Pancreas (tissue), 10 donors: ENCODE measurements at regions not wholly inside any gene's neighbourhood (a gene's known extent, or its start where the extent isn't known, plus 50 kb on each side); places are given as distances from the start of the nearest gene placed in this dataset.

Source experiments
- ATAC-seq, 4 donors: fragments of 200-7000 bp; cut with Tn5 transposase; one replicate each; pipeline versions ENCODE4 v1.8.0 to v1.9.1; 2020; ENCODE audit warnings: mild to moderate bottlenecking in 4 of 4, moderate library complexity in 4 of 4
- DNase-seq, 6 donors: peaks; one replicate each; pipeline ENCODE4 v3.0.0-alpha.2; 2020
- FAIRE-seq: peaks from 2 replicates; lab custom pipeline; 2012; peaks lifted over from hg19 to GRCh38; lab: Jason Lieb, UNC
- H3K27ac ChIP-seq, 4 donors: fragments of 200-600 bp; sonication (generic); 1 replicate in 3 of 4; 2 replicates in 1 of 4; pipeline versions ENCODE4 v1.5.0 to v1.8.0; 2020
- H3K27me3 ChIP-seq, 4 donors: fragments of 200-600 bp; one replicate each; pipeline ENCODE4 v1.8.0; 2021
- H3K36me3 ChIP-seq, 3 donors: fragments of 200-600 bp; sonication (generic) in 1 of 3; one replicate each; pipeline versions ENCODE4 v1.5.0 to v1.8.0; 2020 to 2021
- H3K4me1 ChIP-seq, 3 donors: fragments of 200-600 bp; one replicate each; pipeline ENCODE4 v1.8.0; 2021
- H3K4me3 ChIP-seq, 4 donors: fragments of 200-600 bp; sonication (generic) in 2 of 4; one replicate each; pipeline versions ENCODE4 v1.5.0 to v1.8.0; 2020 to 2021
- H3K9me3 ChIP-seq, 4 donors: fragments of 200-600 bp; one replicate each; pipeline ENCODE4 v1.8.0; 2021
- CTCF ChIP-seq, 4 donors: fragments of 200-600 bp; sonication (generic) in 3 of 4; IDR thresholded peaks; one replicate each; pipeline versions ENCODE4 v1.5.0 to v1.8.0; 2021; ENCODE audit warnings: antibody characterized with exemption in 4 of 4
- WGBS, 2 donors: extraction: QIAGEN DNeasy Blood & Tissue Kit; methylation state at CpG; one replicate each; pipeline ENCODE4 v1.1.7; 2013; 5-methylcytosine and 5-hydroxymethylcytosine counted together
- intact Hi-C, 3 donors: fragments of 100-400 bp; cut with DNase I; formaldehyde crosslinking; loops; one replicate each; pipeline versions ENCODE4 v1.11.1 to v1.14.2; 2022
- donor health status: healthy with polysubstance abuse.
- donor health status: DM: no; HTN: no; CAD: no; lungs with moderate emphysema.
- donor health status: DM: no; HTN: no; CAD: no.
- donor health status: control.
- donor health status: control.
- donor health status: Bipolar disorder and iron deficiency.
- donor health status: DM: yes; HTN: yes; CAD: no.
- donor health status: DM: no; HTN: no; CAD: no.
- donor health status: DM: no; HTN: no; CAD: no.
- donor health status: DM: yes; HTN: yes; CAD: no.

- Histone ChIP-seq H3K27ac (no peak overlapping the region), H3K36me3 (no peaks in the 10 kb centered on the region), H3K9me3 (no peaks in the 10 kb centered on the region), H3K27me3 (no peaks in the 10 kb centered on the region), H3K4me1 (no peaks in the 10 kb centered on the region), H3K4me3 (no peak overlapping the region)
- no peak for ATAC-seq
- intact Hi-C loops = no loop called here
- TF ChIP-seq CTCF (IDR thresholded peaks at IDR 0.05) = no peak
- no peak for FAIRE-seq
- WGBS, 2 donors = 27 to 35% methylated on average over 1 of the region's 1 CpG
- no peak for DNase-seq
These were observed 53.6 kb upstream of the TMEM106B start for GRCh38 chr7:12157517-12157916.

GRCh38 chr7:12158334-12159060 lies 52.6 kb upstream of the TMEM106B start:
- Histone ChIP-seq H3K27ac (no peak overlapping the region), H3K9me3 (no peaks in the 10 kb centered on the region), H3K27me3 (no peaks in the 10 kb centered on the region), H3K4me3 (no peak overlapping the region), H3K36me3 (no peaks in the 10 kb centered on the region), H3K4me1 (no peaks in the 10 kb centered on the region)
- intact Hi-C loops = no loop called here
- 49 to 53% methylated on average over 6 of the region's 6 CpGs for WGBS, 2 donors
- no peak for TF ChIP-seq CTCF (IDR thresholded peaks at IDR 0.05)
- FAIRE-seq (no peak), DNase-seq (no peak), ATAC-seq (no peak)

- intact Hi-C loops = no loop called here
- no peaks in the 10 kb centered on the region for H3K27me3 ChIP-seq
- no peak for TF ChIP-seq CTCF (IDR thresholded peaks at IDR 0.05)
- no peak overlapping the region for H3K4me3 ChIP-seq
- H3K4me1 ChIP-seq = no peaks in the 10 kb centered on the region
- no peaks in the 10 kb centered on the region for H3K9me3 ChIP-seq
- no peak overlapping the region for H3K27ac ChIP-seq
- 15 to 45% methylated on average over 2 of the region's 2 CpGs for WGBS, 2 donors
- ATAC-seq (no peak), FAIRE-seq (no peak), DNase-seq (no peak)
- H3K36me3 ChIP-seq = no peaks in the 10 kb centered on the region
These were observed 49.9 kb upstream of the TMEM106B start for GRCh38 chr7:12161146-12161545.
